KOPT-K1 (cell line): ENCODE measurements at regions not wholly inside any gene's neighbourhood (a gene's known extent, or its start where the extent isn't known, plus 50 kb on each side); places are given as distances from the start of the nearest gene placed in this dataset.

ENCODE experiments used
- H3K27ac ChIP-seq: fragments of 200-600 bp; sonication (generic); 2 replicates; pipeline ENCODE4 v1.5.1; 2016; ENCODE audit warnings: antibody characterized with exemption, mild to moderate bottlenecking, low read depth, low read length; ENCODE audit not compliant: poor library complexity, severe bottlenecking
- H3K36me3 ChIP-seq: fragments of 200-600 bp; sonication (generic); 2 replicates; pipeline ENCODE4 v1.5.1; 2017; ENCODE audit warnings: antibody characterized with exemption, mild to moderate bottlenecking, low read length, moderate library complexity; ENCODE audit not compliant: insufficient read depth
- H3K9me3 ChIP-seq: fragments of 200-600 bp; sonication (generic); 2 replicates; pipeline ENCODE4 v1.5.1; 2017; ENCODE audit warnings: antibody characterized with exemption, low read length, mild to moderate bottlenecking; ENCODE audit not compliant: insufficient read depth, poor library complexity, severe bottlenecking

DNA sequence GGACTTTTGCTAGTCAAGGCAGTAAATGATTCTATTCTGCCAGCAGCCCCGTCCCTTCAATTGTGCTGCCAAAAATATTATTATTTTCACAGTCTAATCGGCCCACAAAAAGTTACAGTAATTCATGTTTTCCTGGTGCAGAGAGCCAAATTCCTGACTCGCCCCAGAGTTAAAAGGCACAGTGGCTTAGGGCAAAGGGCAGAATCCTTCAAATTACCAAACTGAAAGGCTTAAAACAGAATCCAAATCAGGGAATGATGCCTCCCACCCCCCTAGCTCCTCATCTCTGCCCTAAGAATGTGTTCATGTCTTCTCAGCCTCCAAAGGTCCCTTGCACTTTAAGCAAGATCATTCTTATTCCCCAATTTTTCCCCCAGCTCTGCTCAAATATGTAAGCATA lies 477.8 kb upstream of the PROK2 start:
- no peaks in the 10 kb centered on the region for H3K9me3 ChIP-seq
- no peaks in the 10 kb centered on the region for H3K36me3 ChIP-seq
- H3K27ac ChIP-seq = no peak overlapping the region

- Histone ChIP-seq H3K36me3 (no peaks in the 10 kb centered on the region), H3K9me3 (no peaks in the 10 kb centered on the region), H3K27ac (no peak overlapping the region)
Measured at GRCh38 chr3:72261566-72262564, 476.9 kb upstream of the PROK2 start.

GRCh38 chr3:72260588-72260910 lies 475.6 kb upstream of the PROK2 start:
- Histone ChIP-seq H3K9me3 (no peaks in the 10 kb centered on the region), H3K27ac (no peak overlapping the region), H3K36me3 (no peaks in the 10 kb centered on the region)

- no peaks in the 10 kb centered on the region for H3K36me3 ChIP-seq
- H3K9me3 ChIP-seq = no peaks in the 10 kb centered on the region
- no peak overlapping the region for H3K27ac ChIP-seq
Measured at GRCh38 chr3:72259755-72260587, 475.0 kb upstream of the PROK2 start.

GRCh38 chr3:72258361-72259141 lies 473.6 kb upstream of the PROK2 start:
- H3K36me3 ChIP-seq = no peaks in the 10 kb centered on the region
- no peaks in the 10 kb centered on the region for H3K9me3 ChIP-seq
- no peak overlapping the region for H3K27ac ChIP-seq

DNA sequence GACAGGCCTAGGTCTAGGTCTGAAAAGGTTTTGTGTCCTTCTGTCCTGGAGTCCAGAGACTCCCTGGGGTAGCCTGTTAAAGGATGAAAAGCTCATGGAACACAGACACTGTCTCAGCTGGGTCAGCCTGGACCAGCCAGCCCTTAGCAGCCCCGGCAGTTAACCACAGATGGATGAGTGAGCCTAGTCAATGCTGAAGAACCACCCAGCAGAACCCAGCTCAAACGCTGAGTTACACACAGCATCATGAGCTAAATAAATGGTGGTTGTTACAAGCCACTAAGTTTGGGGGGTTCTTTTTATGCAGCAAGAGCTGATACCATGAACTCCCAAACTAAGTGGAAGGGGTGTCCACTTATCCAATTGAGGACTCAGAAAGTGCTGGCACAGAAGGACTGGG lies 472.8 kb upstream of the PROK2 start:
- no peak overlapping the region for H3K27ac ChIP-seq
- H3K36me3 ChIP-seq = no peaks in the 10 kb centered on the region
- H3K9me3 ChIP-seq = no peaks in the 10 kb centered on the region

DNA sequence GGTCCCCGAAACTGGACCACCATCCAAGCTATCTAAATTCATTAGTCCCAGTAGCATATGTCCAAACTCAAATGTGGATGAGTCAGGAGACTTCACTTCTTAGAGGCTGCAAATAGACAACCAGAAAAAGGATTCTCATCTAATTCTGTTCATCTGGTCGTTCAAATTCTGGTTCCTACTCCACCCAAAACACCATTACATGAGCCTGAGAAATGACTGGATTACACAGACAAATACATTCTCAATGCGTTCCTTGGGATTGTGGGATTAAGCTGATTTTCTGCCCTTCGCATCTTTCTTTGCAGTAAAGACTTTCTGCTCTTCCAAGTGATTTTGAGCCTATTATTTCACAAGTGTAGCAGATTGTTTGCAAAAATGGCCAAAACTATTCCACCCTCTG lies 472.3 kb upstream of the PROK2 start:
- no peaks in the 10 kb centered on the region for H3K9me3 ChIP-seq
- H3K27ac ChIP-seq = no peak overlapping the region

DNA sequence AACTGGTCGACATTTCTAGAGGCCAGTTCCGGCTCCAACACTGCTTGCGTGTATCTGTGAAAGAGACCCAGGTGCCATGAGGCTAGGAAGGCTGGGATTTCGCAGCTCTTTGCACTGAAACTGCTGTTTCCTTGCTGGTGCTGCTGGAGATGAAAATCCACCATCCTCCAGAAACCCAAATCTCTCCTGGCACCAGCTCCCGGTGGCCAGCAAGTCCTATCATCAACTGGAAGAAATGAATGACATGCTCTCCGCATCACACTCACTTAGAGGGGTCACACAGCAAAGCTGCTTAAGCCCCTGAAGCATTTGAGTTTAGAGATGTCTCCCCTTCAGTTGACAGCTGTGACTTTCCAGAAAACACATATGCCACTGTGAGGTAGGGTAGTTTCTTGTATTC lies 471.8 kb upstream of the PROK2 start:
- H3K27ac ChIP-seq = no peak overlapping the region
- no peaks in the 10 kb centered on the region for H3K36me3 ChIP-seq
- no peaks in the 10 kb centered on the region for H3K9me3 ChIP-seq

More for the DNA sequence above, 472.3 kb upstream of the PROK2 start:
- H3K36me3 ChIP-seq = no peaks in the 10 kb centered on the region

GRCh38 chr3:72255791-72256559 lies 471.0 kb upstream of the PROK2 start:
- H3K9me3 ChIP-seq = no peaks in the 10 kb centered on the region
- no peaks in the 10 kb centered on the region for H3K36me3 ChIP-seq
- no peak overlapping the region for H3K27ac ChIP-seq

DNA sequence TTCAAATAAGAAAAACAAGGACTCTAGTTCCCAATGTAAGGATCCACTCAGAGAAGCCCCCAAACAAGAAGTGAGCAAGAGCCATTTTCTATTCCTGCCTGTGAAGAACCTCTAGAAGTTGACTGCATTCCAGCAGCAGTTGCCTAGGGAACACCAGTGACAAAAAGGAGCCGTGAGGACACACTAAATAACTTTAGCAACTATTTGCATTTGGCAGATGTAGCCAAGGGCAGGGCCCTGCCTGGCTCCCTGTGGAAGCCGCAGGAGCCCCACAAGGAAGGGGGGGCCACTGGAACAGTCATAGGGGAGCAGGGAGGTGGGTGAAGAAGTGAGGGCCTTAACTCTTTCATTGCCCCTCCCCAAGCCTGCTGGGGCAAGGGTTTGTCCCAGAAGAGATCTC lies 470.2 kb upstream of the PROK2 start:
- H3K27ac ChIP-seq = no peak overlapping the region
- H3K9me3 ChIP-seq = no peaks in the 10 kb centered on the region
- no peaks in the 10 kb centered on the region for H3K36me3 ChIP-seq

DNA sequence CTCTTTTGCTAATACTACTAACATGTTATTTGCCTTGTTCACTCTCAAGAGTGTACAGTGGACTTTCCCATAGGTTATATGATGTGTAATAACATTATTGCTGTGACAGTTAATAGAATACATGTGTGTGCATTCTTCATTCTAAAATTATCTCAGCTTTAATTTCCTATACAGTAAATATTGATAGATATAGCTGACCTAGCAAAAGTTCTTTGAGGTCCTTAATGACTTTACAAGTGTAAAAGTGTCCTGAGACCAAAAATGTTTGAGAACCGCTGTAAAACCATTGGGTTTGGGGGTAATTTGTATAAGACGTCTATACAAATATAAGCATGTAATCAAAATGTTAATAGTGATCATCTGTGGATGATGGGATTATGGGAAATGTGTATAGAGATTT lies 469.5 kb upstream of the PROK2 start:
- Histone ChIP-seq H3K27ac (no peak overlapping the region), H3K36me3 (no peaks in the 10 kb centered on the region), H3K9me3 (no peaks in the 10 kb centered on the region)

DNA sequence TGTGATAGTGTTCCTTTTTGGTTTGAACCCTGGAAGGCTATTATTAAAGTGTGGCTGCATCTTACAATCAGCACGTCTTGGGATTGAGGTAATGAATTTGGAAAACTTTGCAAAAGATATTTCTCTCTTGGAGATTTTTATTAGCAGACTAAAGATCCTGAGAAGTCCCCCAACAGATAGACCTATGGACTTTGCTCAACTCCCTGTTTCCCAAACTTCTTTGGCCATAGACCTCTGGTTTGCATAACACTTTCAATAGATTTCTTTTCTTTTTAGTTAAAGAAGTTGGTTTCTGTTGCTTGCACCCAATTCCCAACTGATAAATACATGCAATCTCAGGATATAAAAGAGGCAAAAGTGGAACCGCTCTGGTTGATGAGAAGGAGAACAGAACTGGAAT lies 465.8 kb upstream of the PROK2 start:
- Histone ChIP-seq H3K36me3 (no peaks in the 10 kb centered on the region), H3K9me3 (no peaks in the 10 kb centered on the region), H3K27ac (no peak overlapping the region)

DNA sequence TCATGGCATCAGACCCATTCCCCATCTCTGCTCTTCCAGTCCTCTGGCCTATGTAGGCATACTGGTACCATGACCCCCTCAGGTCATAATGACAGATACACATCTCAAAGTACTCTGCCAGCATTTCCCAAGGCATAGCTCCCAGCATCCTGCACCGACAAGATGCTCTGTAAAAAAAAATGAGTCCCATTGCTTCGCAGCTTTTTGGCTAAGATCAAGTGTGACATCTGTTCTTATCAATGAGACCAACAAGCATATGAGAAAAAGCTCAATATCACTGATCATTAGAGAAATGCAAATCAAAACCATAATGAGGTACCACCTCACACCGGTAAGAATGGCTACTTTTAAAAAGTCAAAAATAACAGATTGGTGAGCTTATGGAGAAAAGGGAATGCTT lies 463.9 kb upstream of the PROK2 start:
- Histone ChIP-seq H3K27ac (no peak overlapping the region), H3K36me3 (no peaks in the 10 kb centered on the region), H3K9me3 (no peaks in the 10 kb centered on the region)

- Histone ChIP-seq H3K36me3 (no peaks in the 10 kb centered on the region), H3K27ac (no peak overlapping the region), H3K9me3 (no peaks in the 10 kb centered on the region)
Measured at GRCh38 chr3:72248389-72248761, 463.4 kb upstream of the PROK2 start.
